B cell (primary cell): ENCODE measurements at regions not wholly inside any gene's neighbourhood (a gene's known extent, or its start where the extent isn't known, plus 50 kb on each side); places are given as distances from the start of the nearest gene placed in this dataset.

ENCODE experiments used
- ATAC-seq: fragments of 200-7000 bp; cut with Tn5 transposase; one replicate; pipeline ENCODE4 v1.10.0; 2021; ENCODE audit warnings: low read depth, mild to moderate bottlenecking, moderate number of reproducible peaks, moderate library complexity
- CTCF ChIA-PET: fragments of 350-600 bp; sonication (Branson Sonifier 250); formaldehyde crosslinking; loops from one replicate; lab custom pipeline; 2021; ENCODE audit warnings: antibody characterized with exemption, inconsistent platforms; lab: Charles Lee
- POLR2A ChIA-PET: fragments of 350-600 bp; sonication (Branson Sonifier 250); formaldehyde crosslinking; loops from one replicate; lab custom pipeline; 2021; ENCODE audit warnings: antibody characterized with exemption; lab: Charles Lee
- DNase-seq: peaks from one replicate; pipeline ENCODE4 v3.0.0; 2013
- H2AFZ ChIP-seq: 2 replicates; pipeline ENCODE4 v1.6.1; 2012; ENCODE audit warnings: mild to moderate bottlenecking, low read depth, low read length; ENCODE audit not compliant: insufficient read depth, poor library complexity, severe bottlenecking
- H3K27ac ChIP-seq, 2 donors: 1 replicate in 1 of 2; 2 replicates in 1 of 2; pipeline ENCODE4 v1.5.1; 2012 to 2013; ENCODE audit warnings: low read length in 2 of 2, mild to moderate bottlenecking in 2 of 2, moderate library complexity in 1 of 2
- H3K27me3 ChIP-seq, 4 experiments: fragments of 200-600 bp in 1 of 4; sonication (generic) in 1 of 4; replicated peaks in 1 of 4; 1 replicate in 2 of 4; 2 replicates in 2 of 4; pipeline versions ENCODE4 v1.6.1 to v1.7.0; 2013 to 2016; ENCODE audit warnings: low read length in 3 of 4, mild to moderate bottlenecking in 2 of 4, mixed read lengths in 1 of 4, moderate library complexity in 1 of 4; ENCODE audit not compliant: insufficient read depth in 4 of 4, control insufficient read depth in 3 of 4; ENCODE audit errors: control extremely low read depth in 1 of 4
- H3K36me3 ChIP-seq, 2 experiments: replicated peaks in 1 of 2; 1 replicate in 1 of 2; 2 replicates in 1 of 2; pipeline versions ENCODE4 v1.6.1 to v1.7.1; 2013; ENCODE audit warnings: low read length in 1 of 2; ENCODE audit not compliant: insufficient read depth in 2 of 2, control insufficient read depth in 1 of 2; ENCODE audit errors: control extremely low read depth in 1 of 2, extremely low read depth in 1 of 2
- H3K4me1 ChIP-seq, 2 donors: fragments of 200-600 bp in 1 of 2; sonication (generic) in 1 of 2; 1 replicate in 1 of 2; 2 replicates in 1 of 2; pipeline versions ENCODE4 v1.5.1 to v1.6.1; 2013 to 2017; ENCODE audit warnings: low read length in 2 of 2; ENCODE audit not compliant: control insufficient read depth in 2 of 2, insufficient read depth in 2 of 2
- H3K4me2 ChIP-seq: replicated peaks from 2 replicates; pipeline ENCODE3; 2012; ENCODE audit warnings: mild to moderate bottlenecking, low read depth, low read length; ENCODE audit not compliant: poor library complexity, severe bottlenecking
- H3K4me3 ChIP-seq, 5 experiments: fragments of 200-600 bp in 1 of 5; sonication (generic) in 1 of 5; 1 replicate in 3 of 5; 2 replicates in 2 of 5; pipeline versions ENCODE4 v1.5.1 to v1.7.0; 2011 to 2016; ENCODE audit warnings: low read length in 4 of 5, mild to moderate bottlenecking in 4 of 5, low read depth in 2 of 5, control low read depth in 1 of 5, moderate library complexity in 1 of 5; ENCODE audit not compliant: insufficient read depth in 1 of 5; ENCODE audit errors: control extremely low read depth in 1 of 5, extremely low read depth in 1 of 5
- H3K79me2 ChIP-seq: fragments of 200-600 bp; sonication (generic); one replicate; pipeline ENCODE4 v1.6.0; 2016; ENCODE audit warnings: low read length; ENCODE audit not compliant: control insufficient read depth, insufficient read depth
- H3K9ac ChIP-seq: fragments of 200-600 bp; sonication (generic); 2 replicates; pipeline ENCODE4 v1.6.1; 2017; ENCODE audit warnings: mild to moderate bottlenecking, low read length, moderate library complexity
- H3K9me3 ChIP-seq, 3 donors: one replicate each; pipeline versions ENCODE4 v1.6.1 to v1.7.1; 2013; ENCODE audit warnings: low read length in 2 of 3; ENCODE audit not compliant: control insufficient read depth in 2 of 3, insufficient read depth in 1 of 3; ENCODE audit errors: control extremely low read depth in 1 of 3
- H4K20me1 ChIP-seq: 2 replicates; pipeline ENCODE4 v1.6.0; 2012; ENCODE audit warnings: mild to moderate bottlenecking, low read length; ENCODE audit not compliant: insufficient read depth, control insufficient read depth, poor library complexity, severe bottlenecking
- H3K27ac Mint-ChIP-seq: one replicate; pipeline ENCODE4 v1.8.0; 2021; ENCODE audit warnings: mixed read lengths
- H3K27me3 Mint-ChIP-seq: one replicate; pipeline ENCODE4 v1.8.0; 2021; ENCODE audit warnings: mixed read lengths
- H3K4me1 Mint-ChIP-seq: one replicate; pipeline ENCODE4 v1.8.0; 2021; ENCODE audit warnings: mixed read lengths
- H3K4me3 Mint-ChIP-seq: one replicate; pipeline ENCODE4 v1.8.0; 2021; ENCODE audit warnings: mixed read lengths
- H3K9me3 Mint-ChIP-seq: one replicate; pipeline ENCODE4 v1.8.0; 2022; ENCODE audit warnings: mixed read lengths; ENCODE audit not compliant: insufficient read depth
- EZH2 ChIP-seq: IDR thresholded peaks from 2 replicates; pipeline ENCODE4 v1.6.1; 2012; ENCODE audit warnings: borderline replicate concordance, low read depth, mild to moderate bottlenecking, moderate library complexity, low read length; ENCODE audit not compliant: insufficient read depth, poor library complexity, severe bottlenecking
- WGBS: methylation state at CpG from one replicate; pipeline ENCODE4 v1.1.5; 2013; ENCODE audit warnings: missing lambda C conversion rate; ENCODE audit not compliant: insufficient coverage; 5-methylcytosine and 5-hydroxymethylcytosine counted together
- intact Hi-C: fragments of 100-400 bp; cut with micrococcal nuclease; formaldehyde crosslinking; loops from one replicate; pipeline ENCODE4 v1.10.0; 2022
- TF ChIP-seq, protein P1 (sequence below): fragments of 200-600 bp; IDR thresholded peaks from one replicate; pipeline ENCODE4 v1.8.0; 2022; ENCODE audit warnings: antibody characterized with exemption, mild to moderate bottlenecking

DNA sequence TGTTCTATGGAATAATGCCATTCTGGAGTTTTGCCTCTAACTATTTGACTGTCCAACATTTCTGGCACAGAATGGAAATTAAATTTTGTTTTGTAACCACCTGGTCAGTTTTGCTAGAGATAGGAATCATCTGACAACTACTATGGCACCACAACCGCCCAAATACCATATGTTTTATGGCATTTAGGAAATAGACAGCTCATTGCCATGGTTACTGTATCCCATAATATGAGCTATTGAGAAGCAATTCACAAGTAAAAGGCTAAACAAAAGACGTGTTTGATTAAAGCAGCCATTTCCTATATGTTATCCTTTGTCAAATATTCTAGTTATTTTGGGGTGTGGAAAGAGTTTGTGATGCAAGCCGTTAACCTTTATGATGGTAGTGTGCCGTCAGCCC lies 1105.3 kb upstream of the LCORL start:
- POLR2A ChIA-PET: no interaction called here
- intact Hi-C loops: no loop called here

DNA sequence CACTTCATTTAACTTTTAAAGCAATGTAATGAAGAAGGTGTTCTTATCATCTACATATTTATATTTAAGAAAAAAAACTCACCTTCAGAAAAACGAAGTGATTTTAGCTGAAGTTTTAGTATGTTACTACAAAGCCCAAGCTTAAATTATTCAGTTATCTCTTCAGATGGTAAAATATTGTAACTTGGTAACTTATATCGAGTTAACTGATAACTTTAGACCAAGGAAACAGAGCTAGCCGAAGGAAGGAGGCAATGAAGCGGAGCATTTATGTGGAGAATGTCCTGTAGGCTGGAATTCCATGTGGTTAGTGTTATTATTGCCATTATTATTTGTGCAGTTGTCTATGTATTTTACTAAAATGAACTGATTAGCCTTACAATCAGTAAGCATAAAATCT lies 1102.1 kb upstream of the LCORL start:
- Histone ChIP-seq H3K4me1 (no peaks in the 10 kb centered on the region), H3K4me2 (no peak overlapping the region), H3K9ac (no peak overlapping the region), H3K36me3 (no peaks in the 10 kb centered on the region), H3K79me2 (no peaks in the 10 kb centered on the region), H4K20me1 (no peaks in the 10 kb centered on the region), H3K27me3 (no peaks in the 10 kb centered on the region), H2AFZ (no peak overlapping the region), H3K27ac (no peak overlapping the region), H3K4me3 (no peak overlapping the region), H3K9me3 (no peaks in the 10 kb centered on the region)
- no peak overlapping the region for H3K27ac Mint-ChIP-seq
- ChIA-PET CTCF (interaction anchor here (0.6 kb wide), 1 partner anchor 813 kb away, joined by 4 read pairs; no protein-coding TSS in a partner anchor), POLR2A (no interaction called here)
- no peak for TF ChIP-seq EZH2
- TF ChIP-seq, protein P1, sequence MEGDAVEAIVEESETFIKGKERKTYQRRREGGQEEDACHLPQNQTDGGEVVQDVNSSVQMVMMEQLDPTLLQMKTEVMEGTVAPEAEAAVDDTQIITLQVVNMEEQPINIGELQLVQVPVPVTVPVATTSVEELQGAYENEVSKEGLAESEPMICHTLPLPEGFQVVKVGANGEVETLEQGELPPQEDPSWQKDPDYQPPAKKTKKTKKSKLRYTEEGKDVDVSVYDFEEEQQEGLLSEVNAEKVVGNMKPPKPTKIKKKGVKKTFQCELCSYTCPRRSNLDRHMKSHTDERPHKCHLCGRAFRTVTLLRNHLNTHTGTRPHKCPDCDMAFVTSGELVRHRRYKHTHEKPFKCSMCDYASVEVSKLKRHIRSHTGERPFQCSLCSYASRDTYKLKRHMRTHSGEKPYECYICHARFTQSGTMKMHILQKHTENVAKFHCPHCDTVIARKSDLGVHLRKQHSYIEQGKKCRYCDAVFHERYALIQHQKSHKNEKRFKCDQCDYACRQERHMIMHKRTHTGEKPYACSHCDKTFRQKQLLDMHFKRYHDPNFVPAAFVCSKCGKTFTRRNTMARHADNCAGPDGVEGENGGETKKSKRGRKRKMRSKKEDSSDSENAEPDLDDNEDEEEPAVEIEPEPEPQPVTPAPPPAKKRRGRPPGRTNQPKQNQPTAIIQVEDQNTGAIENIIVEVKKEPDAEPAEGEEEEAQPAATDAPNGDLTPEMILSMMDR: no peak
- intact Hi-C loops: no loop called here
- DNase-seq: no peak
- WGBS: 60% methylated on average over 1 of the region's 4 CpGs
- H3K4me3 Mint-ChIP-seq: no peak overlapping the region
- no peak for ATAC-seq
- H3K27me3 Mint-ChIP-seq: no peaks in the 10 kb centered on the region
- no peaks in the 10 kb centered on the region for H3K9me3 Mint-ChIP-seq
- no peaks in the 10 kb centered on the region for H3K4me1 Mint-ChIP-seq

More for the DNA sequence above, 1105.3 kb upstream of the LCORL start:
- Histone ChIP-seq H3K27ac (no peak overlapping the region), H3K4me2 (no peak overlapping the region), H3K4me1 (no peaks in the 10 kb centered on the region), H4K20me1 (no peaks in the 10 kb centered on the region), H3K4me3 (no peak overlapping the region), H3K9me3 (no peaks in the 10 kb centered on the region), H3K27me3 (no peaks in the 10 kb centered on the region), H2AFZ (no peak overlapping the region), H3K9ac (no peak overlapping the region), H3K36me3 (no peaks in the 10 kb centered on the region), H3K79me2 (no peaks in the 10 kb centered on the region)
- Mint-ChIP-seq H3K4me3 (no peak overlapping the region), H3K4me1 (no peaks in the 10 kb centered on the region), H3K27me3 (no peaks in the 10 kb centered on the region), H3K27ac (no peak overlapping the region), H3K9me3 (no peaks in the 10 kb centered on the region)
- TF ChIP-seq, protein P1: no peak
- TF ChIP-seq EZH2: no peak
- CTCF ChIA-PET: no interaction called here
- WGBS: 88% methylated on average over 2 of the region's 4 CpGs
- DNase-seq (no peak), ATAC-seq (no peak)
